ENCODE measurements at regions not wholly inside any gene's neighbourhood (a gene's known extent, or its start where the extent isn't known, plus 50 kb on each side); places are given as distances from the start of the nearest gene placed in this dataset.

GRCh38 chr13:37241786-37242185 is 136.3 kb upstream of the CSNK1A1L start:
- H3K4me3 ChIP-seq: no peak overlapping the region
- H3K27ac ChIP-seq: no peak overlapping the region
- no peaks in the 10 kb centered on the region for H3K36me3 ChIP-seq (replicated peaks in 1 of 2)
- H3K27me3 ChIP-seq: no peaks in the 10 kb centered on the region
- 57 to 85% (median 80%) methylated on average over 4 of the region's 4 CpGs for WGBS, 4 donors
- DNase-seq: no peak
- TF ChIP-seq POLR2A (IDR thresholded peaks at IDR 0.05) (no peak), CTCF (IDR thresholded peaks at IDR 0.05) (no peak)
- intact Hi-C loops (cut with DNase I): no loop called here
- H3K4me1 ChIP-seq (replicated peaks in 1 of 2): no peaks in the 10 kb centered on the region
- H3K9me3 ChIP-seq (replicated peaks in 1 of 3): no peaks in the 10 kb centered on the region

- no peak for DNase-seq
- H3K27me3 ChIP-seq: no peaks in the 10 kb centered on the region
Observed at GRCh38 chr13:37230346-37230745, 124.9 kb upstream of the CSNK1A1L start.

GRCh38 chr13:37229931-37230330 is 124.5 kb upstream of the CSNK1A1L start:
- intact Hi-C loops (cut with DNase I): no loop called here
- H3K36me3 ChIP-seq (replicated peaks in 1 of 2): no peaks in the 10 kb centered on the region
- H3K4me1 ChIP-seq (replicated peaks in 1 of 2): no peaks in the 10 kb centered on the region
- no peak overlapping the region for H3K27ac ChIP-seq
- peaks cover 0 to 4% (median 0%) of the 10 kb centered on the region in 3 donors for H3K9me3 ChIP-seq (replicated peaks in 1 of 3)
- TF ChIP-seq CTCF (IDR thresholded peaks at IDR 0.05) (no peak), POLR2A (IDR thresholded peaks at IDR 0.05) (no peak)
- no peak for DNase-seq
- 0% methylated on average over 1 of the region's 1 CpG for WGBS, 4 donors
- no peak overlapping the region for H3K4me3 ChIP-seq
- no peaks in the 10 kb centered on the region for H3K27me3 ChIP-seq

More at GRCh38 chr13:37230346-37230745, 124.9 kb upstream of the CSNK1A1L start:
- Histone ChIP-seq H3K36me3 (replicated peaks in 1 of 2) (no peaks in the 10 kb centered on the region), H3K27ac (no peak overlapping the region), H3K4me3 (no peak overlapping the region), H3K9me3 (replicated peaks in 1 of 3) (peaks cover 0 to 4% (median 0%) of the 10 kb centered on the region in 3 donors), H3K4me1 (replicated peaks in 1 of 2) (no peaks in the 10 kb centered on the region)
- TF ChIP-seq POLR2A (IDR thresholded peaks at IDR 0.05) (no peak), CTCF (IDR thresholded peaks at IDR 0.05) (no peak)
- intact Hi-C loops (cut with DNase I): no loop called here

- intact Hi-C loops (cut with DNase I): no loop called here
- Histone ChIP-seq H3K4me1 (replicated peaks in 1 of 2) (no peaks in the 10 kb centered on the region), H3K4me3 (no peak overlapping the region), H3K27me3 (no peaks in the 10 kb centered on the region), H3K9me3 (replicated peaks in 1 of 3) (no peaks in the 10 kb centered on the region), H3K27ac (no peak overlapping the region), H3K36me3 (replicated peaks in 1 of 2) (no peaks in the 10 kb centered on the region)
- 75 to 89% (median 83%) methylated on average over 4 of the region's 4 CpGs for WGBS, 4 donors
- TF ChIP-seq CTCF (IDR thresholded peaks at IDR 0.05) (no peak), POLR2A (IDR thresholded peaks at IDR 0.05) (no peak)
- DNase-seq: no peak
Observed at GRCh38 chr13:37226971-37227370, 121.5 kb upstream of the CSNK1A1L start.
